Transverse colon (tissue), 3 donors: ENCODE measurements at regions not wholly inside any gene's neighbourhood (a gene's known extent, or its start where the extent isn't known, plus 50 kb on each side); places are given as distances from the start of the nearest gene placed in this dataset.

Experiments used
- EP300 ChIP-seq: sonication (generic); formaldehyde crosslinking; IDR thresholded peaks from one replicate; pipeline ENCODE4 v1.6.1; 2017; ENCODE audit warnings: antibody characterized with exemption, low read depth
- POLR2A ChIP-seq: fragments of 450-650 bp; IDR thresholded peaks from one replicate; pipeline ENCODE4 v1.6.1; 2016; ENCODE audit warnings: antibody characterized with exemption, mild to moderate bottlenecking, moderate library complexity
- TF ChIP-seq, protein P1 (sequence below), 5 experiments: fragments of 200-600 bp in 3 of 5; fragments of 450-650 bp in 2 of 5; sonication (generic) in 3 of 5; IDR thresholded peaks; 1 replicate in 2 of 5; 2 replicates in 3 of 5; pipeline ENCODE4 v1.5.1; 2016 to 2017; ENCODE audit warnings: antibody characterized with exemption in 5 of 5, inconsistent platforms in 3 of 5, mild to moderate bottlenecking in 2 of 5, moderate library complexity in 1 of 5

DNA sequence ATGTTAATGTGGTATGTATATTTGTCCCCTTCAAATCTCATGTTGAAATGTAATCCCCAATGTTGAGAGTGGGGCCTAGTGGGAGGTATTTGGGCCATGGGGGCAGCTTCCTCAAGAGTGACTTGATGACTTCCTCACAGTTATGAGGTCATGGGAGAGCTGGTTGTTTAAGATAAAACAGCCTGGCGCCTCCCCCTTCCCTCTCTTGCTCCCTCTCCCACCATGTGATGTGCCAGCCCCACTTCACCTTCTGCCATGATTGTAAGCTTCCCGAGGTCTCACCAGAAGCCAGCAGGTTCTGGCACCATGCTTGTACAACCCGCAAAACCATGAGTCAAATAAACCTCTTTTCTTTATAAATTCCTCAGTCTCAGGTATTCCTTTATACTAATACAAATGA is 258.3 kb upstream of the POU3F3 start:
- TF ChIP-seq EP300 (no peak), POLR2A (no peak)
- TF ChIP-seq, protein P1, sequence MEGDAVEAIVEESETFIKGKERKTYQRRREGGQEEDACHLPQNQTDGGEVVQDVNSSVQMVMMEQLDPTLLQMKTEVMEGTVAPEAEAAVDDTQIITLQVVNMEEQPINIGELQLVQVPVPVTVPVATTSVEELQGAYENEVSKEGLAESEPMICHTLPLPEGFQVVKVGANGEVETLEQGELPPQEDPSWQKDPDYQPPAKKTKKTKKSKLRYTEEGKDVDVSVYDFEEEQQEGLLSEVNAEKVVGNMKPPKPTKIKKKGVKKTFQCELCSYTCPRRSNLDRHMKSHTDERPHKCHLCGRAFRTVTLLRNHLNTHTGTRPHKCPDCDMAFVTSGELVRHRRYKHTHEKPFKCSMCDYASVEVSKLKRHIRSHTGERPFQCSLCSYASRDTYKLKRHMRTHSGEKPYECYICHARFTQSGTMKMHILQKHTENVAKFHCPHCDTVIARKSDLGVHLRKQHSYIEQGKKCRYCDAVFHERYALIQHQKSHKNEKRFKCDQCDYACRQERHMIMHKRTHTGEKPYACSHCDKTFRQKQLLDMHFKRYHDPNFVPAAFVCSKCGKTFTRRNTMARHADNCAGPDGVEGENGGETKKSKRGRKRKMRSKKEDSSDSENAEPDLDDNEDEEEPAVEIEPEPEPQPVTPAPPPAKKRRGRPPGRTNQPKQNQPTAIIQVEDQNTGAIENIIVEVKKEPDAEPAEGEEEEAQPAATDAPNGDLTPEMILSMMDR (IDR thresholded peaks at IDR 0.05), result no peak
